Nephron (organoid): ENCODE measurements at regions not wholly inside any gene's neighbourhood (a gene's known extent, or its start where the extent isn't known, plus 50 kb on each side); places are given as distances from the start of the nearest gene placed in this dataset.

ENCODE experiments used
- H3K27ac Mint-ChIP-seq, 3 experiments: 2 replicates each; pipeline ENCODE4 v1.8.0; 2020; ENCODE audit warnings: mixed read lengths in 3 of 3, mild to moderate bottlenecking in 2 of 3, moderate library complexity in 1 of 3
- H3K27me3 Mint-ChIP-seq: 2 replicates; pipeline ENCODE4 v1.8.0; 2021; ENCODE audit warnings: low read depth, mild to moderate bottlenecking, moderate library complexity, mixed read lengths
- H3K36me3 Mint-ChIP-seq: 2 replicates; pipeline ENCODE4 v1.8.0; 2020; ENCODE audit warnings: low read depth, mixed read lengths
- H3K4me1 Mint-ChIP-seq: 2 replicates; pipeline ENCODE4 v1.8.0; 2020; ENCODE audit warnings: mixed read lengths
- H3K4me3 Mint-ChIP-seq, 3 experiments: 2 replicates each; pipeline ENCODE4 v1.8.0; 2020; ENCODE audit warnings: mild to moderate bottlenecking in 3 of 3, mixed read lengths in 3 of 3, moderate library complexity in 2 of 3
- H3K9me3 Mint-ChIP-seq: 2 replicates; pipeline ENCODE4 v1.8.0; 2020; ENCODE audit warnings: mixed read lengths
- CTCF ChIP-seq, 3 experiments: fragments of 200-600 bp; sonication (generic); IDR thresholded peaks; one replicate each; pipeline ENCODE4 v1.5.0; 2021; ENCODE audit warnings: antibody characterized with exemption in 3 of 3; ENCODE audit not compliant: unreplicated experiment in 3 of 3

GRCh38 chr7:22655781-22656180 lies 71.2 kb upstream of the IL6 start:
- no peak overlapping the region for H3K27ac Mint-ChIP-seq
- H3K4me1 Mint-ChIP-seq = no peaks in the 10 kb centered on the region
- TF ChIP-seq CTCF (IDR thresholded peaks at IDR 0.05; ENCODE audit: unreplicated experiment in 3 of 3) = no peak
- no peak overlapping the region for H3K4me3 Mint-ChIP-seq
- peaks cover 2% of the 10 kb centered on the region for H3K9me3 Mint-ChIP-seq
- H3K36me3 Mint-ChIP-seq = no peaks in the 10 kb centered on the region
- no peaks in the 10 kb centered on the region for H3K27me3 Mint-ChIP-seq

DNA sequence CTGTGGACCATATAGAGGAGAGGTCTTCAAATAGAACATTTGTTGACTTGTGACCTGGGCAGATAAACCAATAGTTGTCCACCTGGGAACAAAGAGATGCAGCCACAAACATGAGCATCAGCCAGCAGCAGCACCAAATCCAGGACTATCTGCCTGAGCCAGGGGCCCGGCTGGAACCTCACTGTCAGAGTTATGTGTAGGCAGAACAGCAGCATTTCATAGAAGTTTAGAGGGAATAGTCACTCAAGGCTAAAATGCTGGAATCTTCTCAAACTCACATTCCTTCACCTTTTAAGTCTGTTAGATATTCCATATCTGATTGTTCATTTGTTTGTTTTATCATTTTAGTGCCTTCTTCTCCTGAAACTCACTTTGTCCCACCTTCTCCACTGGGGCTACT lies 72.2 kb upstream of the IL6 start:
- Mint-ChIP-seq H3K36me3 (no peaks in the 10 kb centered on the region), H3K4me3 (no peak overlapping the region), H3K9me3 (peaks cover 7% of the 10 kb centered on the region), H3K4me1 (no peaks in the 10 kb centered on the region), H3K27ac (no peak overlapping the region), H3K27me3 (no peaks in the 10 kb centered on the region)
- TF ChIP-seq CTCF (IDR thresholded peaks at IDR 0.05; ENCODE audit: unreplicated experiment in 3 of 3) = no peak

- Mint-ChIP-seq H3K27me3 (no peaks in the 10 kb centered on the region), H3K27ac (no peak overlapping the region), H3K4me1 (no peaks in the 10 kb centered on the region), H3K4me3 (no peak overlapping the region), H3K9me3 (peaks cover 12% of the 10 kb centered on the region), H3K36me3 (no peaks in the 10 kb centered on the region)
- TF ChIP-seq CTCF (IDR thresholded peaks at IDR 0.05; ENCODE audit: unreplicated experiment in 3 of 3) = no peak
Observed at GRCh38 chr7:22653951-22654350, 73.0 kb upstream of the IL6 start.

DNA sequence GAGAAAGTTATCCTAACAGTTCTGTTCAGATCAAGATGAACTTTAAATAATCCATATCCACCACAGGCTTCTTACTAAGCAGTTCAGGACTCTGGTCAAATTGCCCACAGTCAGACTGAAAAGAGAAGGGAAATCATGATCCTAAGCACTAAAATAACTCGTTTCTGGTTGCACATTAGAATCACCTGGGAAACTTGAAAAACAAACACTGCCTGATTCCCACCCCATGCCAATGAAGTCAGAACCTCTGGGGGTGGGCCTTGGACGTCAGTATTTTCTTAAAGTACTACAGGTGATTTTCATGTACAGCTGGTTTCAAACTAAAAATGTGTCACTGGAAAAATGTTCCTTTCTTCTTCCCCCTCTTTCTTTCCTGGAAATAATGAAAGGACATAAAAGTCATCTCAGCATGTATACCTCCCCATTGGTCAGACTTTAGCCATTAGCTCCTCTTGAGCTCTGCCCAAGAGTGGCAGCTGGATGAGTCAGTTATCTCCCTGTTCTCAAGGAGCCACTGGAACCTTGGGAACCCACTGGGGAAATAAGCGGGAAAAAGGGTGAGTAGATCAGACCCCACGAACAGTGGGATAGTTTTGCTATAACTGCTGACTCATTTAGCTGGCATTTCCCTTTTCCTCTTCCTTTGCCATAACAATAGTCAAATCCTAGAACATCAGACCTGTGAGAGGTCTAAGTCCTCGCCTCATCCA lies 75.3 kb upstream of the IL6 start:
- TF ChIP-seq CTCF (IDR thresholded peaks at IDR 0.05; ENCODE audit: unreplicated experiment in 3 of 3) = no peak
- H3K27me3 Mint-ChIP-seq = no peaks in the 10 kb centered on the region

DNA sequence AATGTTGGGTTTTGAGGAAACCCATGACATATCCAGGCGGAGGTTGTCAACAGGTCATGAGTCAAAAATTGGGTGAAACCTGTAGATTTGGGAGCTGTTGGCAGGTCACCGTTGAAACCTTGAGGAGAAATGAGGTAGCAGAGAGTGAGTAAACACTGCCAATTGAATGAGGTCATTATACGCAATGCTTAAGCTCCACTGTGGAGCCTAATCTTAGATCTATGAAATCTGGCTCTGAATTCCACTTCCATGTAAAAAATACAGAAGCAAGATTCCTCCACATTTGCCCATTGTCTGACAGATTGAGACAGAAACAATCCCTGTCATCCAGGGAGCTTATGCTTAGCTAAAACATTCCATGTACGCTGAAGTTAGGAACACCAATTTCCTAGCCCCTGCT lies 76.0 kb upstream of the IL6 start:
- Mint-ChIP-seq H3K27ac (no peak overlapping the region), H3K9me3 (peaks cover 39% of the 10 kb centered on the region), H3K36me3 (no peaks in the 10 kb centered on the region), H3K27me3 (no peaks in the 10 kb centered on the region), H3K4me1 (no peaks in the 10 kb centered on the region), H3K4me3 (no peak overlapping the region)
- TF ChIP-seq CTCF (IDR thresholded peaks at IDR 0.05; ENCODE audit: unreplicated experiment in 3 of 3) = no peak

More for the DNA sequence above, 75.3 kb upstream of the IL6 start:
- H3K4me1 Mint-ChIP-seq = no peaks in the 10 kb centered on the region
- peaks cover 33% of the 10 kb centered on the region for H3K9me3 Mint-ChIP-seq
- no peaks in the 10 kb centered on the region for H3K36me3 Mint-ChIP-seq
- no peak overlapping the region for H3K27ac Mint-ChIP-seq
- H3K4me3 Mint-ChIP-seq = no peak overlapping the region

- Mint-ChIP-seq H3K27me3 (no peaks in the 10 kb centered on the region), H3K9me3 (peaks cover 48% of the 10 kb centered on the region), H3K36me3 (peaks cover 4% of the 10 kb centered on the region), H3K4me3 (no peak overlapping the region), H3K4me1 (no peaks in the 10 kb centered on the region), H3K27ac (no peak overlapping the region)
- TF ChIP-seq CTCF (IDR thresholded peaks at IDR 0.05; ENCODE audit: unreplicated experiment in 3 of 3) = no peak
Observed at GRCh38 chr7:22649686-22650085, 77.3 kb upstream of the IL6 start.
